ENCODE measurements at regions not wholly inside any gene's neighbourhood (a gene's known extent, or its start where the extent isn't known, plus 50 kb on each side); places are given as distances from the start of the nearest gene placed in this dataset.

- DNase-seq: peak in 1 of 3 donors; percentile 36
These were observed 74.0 kb upstream of the SLC30A5 start for GRCh38 chr5:69019668-69020375.

- DNase-seq: no peak
These were observed 69.6 kb upstream of the SLC30A5 start for GRCh38 chr5:69024241-69024651.

GRCh38 chr5:69029292-69029691 is 64.5 kb upstream of the SLC30A5 start:
- DNase-seq: no peak

- DNase-seq: no peak
These were observed 63.3 kb upstream of the SLC30A5 start for GRCh38 chr5:69030358-69031062.

- DNase-seq: no peak
These were observed 61.8 kb upstream of the SLC30A5 start for GRCh38 chr5:69032009-69032408.

GRCh38 chr5:69033690-69034089 is 60.1 kb upstream of the SLC30A5 start:
- no peak for DNase-seq

GRCh38 chr5:69034898-69035297 is 58.9 kb upstream of the SLC30A5 start:
- no peak for DNase-seq

GRCh38 chr5:69035665-69036064 is 58.1 kb upstream of the SLC30A5 start:
- DNase-seq: no peak

- DNase-seq: no peak
These were observed 55.3 kb upstream of the SLC30A5 start for GRCh38 chr5:69038539-69038938.

GRCh38 chr5:69039829-69040228 is 54.0 kb upstream of the SLC30A5 start:
- no peak for DNase-seq

GRCh38 chr5:69042500-69042899 is 51.3 kb upstream of the SLC30A5 start:
- no peak for DNase-seq

GRCh38 chr5:69042915-69043654 is 50.7 kb upstream of the SLC30A5 start:
- peak; percentile 91 to 96 (median 94) for DNase-seq

- DNase-seq: no peak
These were observed 50.2 kb upstream of the SLC30A5 start for GRCh38 chr5:69043655-69043996.

All from muscle of back (tissue), 3 donors.